Neural cell (in vitro differentiated cells): ENCODE measurements at regions not wholly inside any gene's neighbourhood (a gene's known extent, or its start where the extent isn't known, plus 50 kb on each side); places are given as distances from the start of the nearest gene placed in this dataset.

ENCODE experiments used
- H2AFZ ChIP-seq: fragments of 200-600, 300-800 bp; sonication (generic), shearing (Covaris generic); 2 replicates; pipeline ENCODE4 v1.6.0; 2014; ENCODE audit warnings: low read depth, mild to moderate bottlenecking, antibody characterized with exemption, low read length, moderate library complexity
- H3F3A ChIP-seq: fragments of 200-600 bp; shearing (Covaris generic); 2 replicates; pipeline ENCODE4 v1.6.1; 2016; ENCODE audit warnings: mild to moderate bottlenecking, moderate library complexity, mixed read lengths, antibody characterized with exemption, low read length; ENCODE audit not compliant: insufficient read depth, poor library complexity, severe bottlenecking
- H3K27ac ChIP-seq: fragments of 200-600, 300-800 bp; sonication (generic), shearing (Covaris generic); 2 replicates; pipeline ENCODE4 v1.5.1; 2014; ENCODE audit warnings: mild to moderate bottlenecking, low read length, moderate library complexity
- H3K27me3 ChIP-seq: fragments of 300-800, 200-600 bp; sonication (generic), shearing (Covaris generic); 2 replicates; pipeline ENCODE4 v1.6.0; 2014; ENCODE audit warnings: mild to moderate bottlenecking, low read depth, low read length, moderate library complexity; ENCODE audit not compliant: insufficient read depth
- H3K36me3 ChIP-seq: fragments of 300-800, 200-600 bp; sonication (generic), shearing (Covaris generic); 2 replicates; pipeline ENCODE4 v1.5.1; 2014; ENCODE audit warnings: mild to moderate bottlenecking, antibody characterized with exemption, low read length, moderate library complexity; ENCODE audit not compliant: insufficient read depth
- H3K4me2 ChIP-seq: fragments of 300-800, 200-600 bp; sonication (generic), shearing (Covaris generic); 2 replicates; pipeline ENCODE4 v1.6.0; 2014; ENCODE audit warnings: mild to moderate bottlenecking, low read length
- H3K4me3 ChIP-seq: fragments of 300-800, 200-600 bp; sonication (generic), shearing (Covaris generic); 2 replicates; pipeline ENCODE4 v1.5.1; 2014; ENCODE audit warnings: mild to moderate bottlenecking, low read length, moderate library complexity
- H3K79me2 ChIP-seq: fragments of 200-600 bp; shearing (Covaris generic); replicated peaks from 2 replicates; pipeline ENCODE4 v1.6.0; 2014; ENCODE audit warnings: mild to moderate bottlenecking, low read length, moderate library complexity; ENCODE audit not compliant: insufficient read depth
- H3K9ac ChIP-seq: fragments of 300-800, 200-600 bp; sonication (generic), shearing (Covaris generic); 2 replicates; pipeline ENCODE4 v1.6.1; 2016; ENCODE audit warnings: mild to moderate bottlenecking, low read length, mixed read lengths
- H3K9me2 ChIP-seq: fragments of 200-600 bp; shearing (Covaris generic); 2 replicates; pipeline ENCODE4 v1.6.1; 2016; ENCODE audit warnings: mild to moderate bottlenecking, low read length, mixed read lengths; ENCODE audit not compliant: insufficient read depth
- H3K9me3 ChIP-seq: fragments of 200-600, 300-800 bp; sonication (generic), shearing (Covaris generic); 2 replicates; pipeline ENCODE4 v1.6.1; 2016; ENCODE audit warnings: mild to moderate bottlenecking, mixed run types, low read length, moderate library complexity, mixed read lengths
- H4K20me1 ChIP-seq: fragments of 200-600 bp; shearing (Covaris generic); 2 replicates; pipeline ENCODE4 v1.6.1; 2016; ENCODE audit warnings: mild to moderate bottlenecking, mixed run types; ENCODE audit not compliant: insufficient read depth
- CTCF ChIP-seq: fragments of 450-650 bp; IDR thresholded peaks from 2 replicates; pipeline ENCODE4 v1.5.1; 2014; ENCODE audit warnings: antibody characterized with exemption, mild to moderate bottlenecking, moderate library complexity; ENCODE audit not compliant: poor library complexity, severe bottlenecking
- EP300 ChIP-seq: fragments of 450-650 bp; conservative IDR thresholded peaks from 2 replicates; pipeline ENCODE4 v1.6.1; 2014; ENCODE audit warnings: antibody characterized with exemption, mild to moderate bottlenecking, moderate library complexity; ENCODE audit not compliant: poor library complexity, severe bottlenecking
- EZH2 ChIP-seq: fragments of 200-600, 300-800 bp; shearing (Covaris generic), sonication (generic); IDR thresholded peaks from 2 replicates; pipeline ENCODE4 v1.6.1; 2014; ENCODE audit warnings: antibody characterized with exemption, low read length, borderline replicate concordance, mild to moderate bottlenecking; ENCODE audit not compliant: insufficient read depth, poor library complexity, severe bottlenecking
- MXI1 ChIP-seq: fragments of 450-650 bp; conservative IDR thresholded peaks from 2 replicates; pipeline ENCODE4 v1.6.1; 2014; ENCODE audit warnings: antibody characterized with exemption, mild to moderate bottlenecking; ENCODE audit not compliant: poor library complexity, severe bottlenecking
- POLR2AphosphoS5 ChIP-seq: IDR thresholded peaks from 2 replicates; pipeline ENCODE4 v1.6.1; 2012
- RAD21 ChIP-seq: fragments of 450-650 bp; conservative IDR thresholded peaks from 2 replicates; pipeline ENCODE4 v1.6.1; 2014; ENCODE audit warnings: antibody characterized with exemption, mild to moderate bottlenecking, moderate library complexity
- REST ChIP-seq: IDR thresholded peaks from 2 replicates; pipeline ENCODE4 v1.6.1; 2012; ENCODE audit warnings: borderline replicate concordance
- SMC3 ChIP-seq: fragments of 450-650 bp; conservative IDR thresholded peaks from 2 replicates; pipeline ENCODE4 v1.6.1; 2014; ENCODE audit warnings: antibody characterized with exemption, mild to moderate bottlenecking, moderate library complexity; ENCODE audit not compliant: poor library complexity
- TAF1 ChIP-seq: IDR thresholded peaks from 2 replicates; pipeline ENCODE4 v1.6.1; 2012; ENCODE audit warnings: low read depth

GRCh38 chrX:124725502-124725901, 379.1 kb downstream of the SH2D1A start:
- no peak overlapping the region for H2AFZ ChIP-seq
- no peaks in the 10 kb centered on the region for H3K36me3 ChIP-seq
- H3K4me2 ChIP-seq, result no peak overlapping the region
- H3K27ac ChIP-seq, result no peak overlapping the region
- no peaks in the 10 kb centered on the region for H3K27me3 ChIP-seq
- no peaks in the 10 kb centered on the region for H3F3A ChIP-seq
- H3K9ac ChIP-seq, result no peak overlapping the region
- no peaks in the 10 kb centered on the region for H3K79me2 ChIP-seq
- no peaks in the 10 kb centered on the region for H3K9me2 ChIP-seq
- no peak overlapping the region for H3K4me3 ChIP-seq
- no peaks in the 10 kb centered on the region for H3K9me3 ChIP-seq
- TF ChIP-seq RAD21 (no peak), POLR2AphosphoS5 (no peak)
- H4K20me1 ChIP-seq, result no peaks in the 10 kb centered on the region

DNA sequence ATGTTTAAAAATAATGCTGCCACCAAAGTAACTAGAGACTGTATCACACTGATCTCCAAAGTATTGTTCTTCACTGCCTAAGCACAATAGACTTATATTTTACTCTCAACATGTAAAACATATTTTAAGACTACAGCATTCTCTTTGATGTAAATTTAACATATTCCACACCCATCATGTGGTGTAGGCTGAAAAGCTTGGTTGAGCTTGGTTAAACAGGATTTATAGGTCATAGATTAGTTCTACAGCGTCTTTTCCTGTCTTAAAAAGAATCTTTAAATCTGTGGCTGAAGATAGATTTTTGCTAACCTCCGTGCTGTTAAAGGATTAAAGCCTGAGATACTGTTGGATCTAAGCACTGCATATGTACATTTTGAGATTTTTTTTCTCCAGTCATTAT, 379.9 kb downstream of the SH2D1A start:
- Histone ChIP-seq H3K27me3 (no peaks in the 10 kb centered on the region), H3K36me3 (no peaks in the 10 kb centered on the region), H3K4me3 (no peak overlapping the region), H3K9ac (no peak overlapping the region), H3F3A (no peaks in the 10 kb centered on the region), H3K9me2 (no peaks in the 10 kb centered on the region), H3K27ac (no peak overlapping the region), H3K9me3 (no peaks in the 10 kb centered on the region), H3K4me2 (no peak overlapping the region), H4K20me1 (no peaks in the 10 kb centered on the region), H2AFZ (no peak overlapping the region), H3K79me2 (no peaks in the 10 kb centered on the region)
- no peak for TF ChIP-seq RAD21
- TF ChIP-seq SMC3, result no peak
- TF ChIP-seq CTCF, result no peak
- TF ChIP-seq REST, result no peak
- no peak for TF ChIP-seq EP300
- TF ChIP-seq EZH2, result no peak
- TF ChIP-seq MXI1, result no peak
- no peak for TF ChIP-seq POLR2AphosphoS5
- no peak for TF ChIP-seq TAF1

DNA sequence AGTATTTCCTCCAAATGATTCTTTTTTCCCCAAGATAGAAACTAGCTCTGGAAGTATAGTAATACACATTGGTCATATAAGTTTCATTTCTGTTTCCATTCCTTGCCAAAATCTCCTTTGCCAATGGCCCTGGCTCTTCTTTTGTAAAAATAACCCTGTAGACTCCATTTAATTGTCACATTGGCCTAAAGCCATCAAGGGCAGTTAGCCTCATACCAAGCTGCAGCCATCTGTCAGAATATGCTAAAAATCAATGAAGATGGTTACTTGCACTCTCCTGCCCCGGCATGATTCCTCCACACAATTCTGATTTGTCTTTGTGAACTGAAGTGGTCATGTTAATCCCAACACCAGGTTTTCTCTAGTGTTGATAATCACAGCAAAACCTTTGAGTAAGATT, 380.5 kb downstream of the SH2D1A start:
- Histone ChIP-seq H3K27ac (no peak overlapping the region), H3K9me2 (no peaks in the 10 kb centered on the region), H3K4me2 (no peak overlapping the region), H3K27me3 (no peaks in the 10 kb centered on the region), H3K4me3 (no peak overlapping the region), H3K36me3 (no peaks in the 10 kb centered on the region), H3F3A (no peaks in the 10 kb centered on the region), H4K20me1 (no peaks in the 10 kb centered on the region), H3K9ac (no peak overlapping the region), H2AFZ (no peak overlapping the region), H3K9me3 (no peaks in the 10 kb centered on the region), H3K79me2 (no peaks in the 10 kb centered on the region)
- TF ChIP-seq SMC3 (no peak), EP300 (no peak), REST (no peak), CTCF (no peak), MXI1 (no peak), EZH2 (no peak), RAD21 (no peak), POLR2AphosphoS5 (no peak), TAF1 (no peak)
